GM23338 (cell line): ENCODE measurements at regions not wholly inside any gene's neighbourhood (a gene's known extent, or its start where the extent isn't known, plus 50 kb on each side); places are given as distances from the start of the nearest gene placed in this dataset.

ENCODE experiments used
- ATAC-seq: fragments of 200-7000 bp; cut with Tn5 transposase; 3 replicates; pipeline ENCODE4 v1.9.1; 2020
- DNase-seq: peaks from one replicate; pipeline ENCODE4 v3.0.0-alpha.2; 2015; ENCODE audit warnings: low spot score
- H2AFZ ChIP-seq: fragments of 200-600 bp; sonication (generic); 2 replicates; pipeline ENCODE4 v1.8.0; 2016; ENCODE audit warnings: antibody characterized with exemption, mild to moderate bottlenecking, moderate library complexity
- H3F3A ChIP-seq: fragments of 200-600 bp; sonication (generic); replicated peaks from 2 replicates; pipeline ENCODE4 v1.8.0; 2017; ENCODE audit warnings: antibody characterized with exemption, mixed run types, low read depth
- H3K27ac ChIP-seq: fragments of 200-600 bp; sonication (generic); 2 replicates; pipeline ENCODE4 v1.6.1; 2016; ENCODE audit warnings: low read depth
- H3K27me3 ChIP-seq: fragments of 200-600 bp; sonication (generic); 2 replicates; pipeline ENCODE4 v1.8.0; 2016; ENCODE audit warnings: mild to moderate bottlenecking, mixed run types, moderate library complexity; ENCODE audit not compliant: insufficient read depth
- H3K36me3 ChIP-seq: fragments of 200-600 bp; sonication (generic); 2 replicates; pipeline ENCODE4 v1.8.0; 2016; ENCODE audit warnings: mild to moderate bottlenecking; ENCODE audit not compliant: insufficient read depth
- H3K4me1 ChIP-seq: fragments of 200-600 bp; sonication (generic); 2 replicates; pipeline ENCODE4 v1.8.0; 2016; ENCODE audit warnings: mild to moderate bottlenecking, moderate library complexity; ENCODE audit not compliant: insufficient read depth
- H3K4me2 ChIP-seq: fragments of 200-600 bp; sonication (generic); 2 replicates; pipeline ENCODE4 v1.7.1; 2017; ENCODE audit warnings: mixed run types
- H3K4me3 ChIP-seq: fragments of 200-600 bp; sonication (generic); 2 replicates; pipeline ENCODE4 v1.6.1; 2016; ENCODE audit warnings: mixed run types
- H3K79me2 ChIP-seq: fragments of 200-600 bp; sonication (generic); replicated peaks from 2 replicates; pipeline ENCODE4 v1.8.0; 2017; ENCODE audit warnings: mild to moderate bottlenecking; ENCODE audit not compliant: insufficient read depth
- H3K9me2 ChIP-seq: fragments of 200-600 bp; sonication (generic); 2 replicates; pipeline ENCODE4 v1.8.0; 2017; ENCODE audit not compliant: insufficient read depth
- H4K20me1 ChIP-seq: fragments of 200-600 bp; sonication (generic); replicated peaks from 2 replicates; pipeline ENCODE4 v1.8.0; 2017; ENCODE audit warnings: mild to moderate bottlenecking; ENCODE audit not compliant: insufficient read depth
- H3K27ac Mint-ChIP-seq: 2 replicates; pipeline ENCODE4 v1.8.0; 2020; ENCODE audit warnings: inconsistent platforms, mild to moderate bottlenecking, moderate library complexity, mixed read lengths
- H3K27me3 Mint-ChIP-seq: 3 replicates; pipeline ENCODE4 v1.8.0; 2022; ENCODE audit warnings: low read depth, mild to moderate bottlenecking, moderate library complexity, mixed read lengths, inconsistent platforms; ENCODE audit not compliant: insufficient read depth, poor library complexity
- H3K36me3 Mint-ChIP-seq: 3 replicates; pipeline ENCODE4 v1.8.0; 2021; ENCODE audit warnings: low read depth, mild to moderate bottlenecking, inconsistent platforms, moderate library complexity, mixed read lengths
- H3K4me1 Mint-ChIP-seq: 3 replicates; pipeline ENCODE4 v1.8.0; 2020; ENCODE audit warnings: mild to moderate bottlenecking, inconsistent platforms, mixed read lengths
- H3K4me3 Mint-ChIP-seq: 3 replicates; pipeline ENCODE4 v1.8.0; 2021; ENCODE audit warnings: moderate library complexity, mild to moderate bottlenecking, inconsistent platforms, mixed read lengths
- H3K9me3 Mint-ChIP-seq: 3 replicates; pipeline ENCODE4 v1.8.0; 2020; ENCODE audit warnings: moderate library complexity, mild to moderate bottlenecking, inconsistent platforms, mixed read lengths
- CREB1 ChIP-seq: fragments of 250-450 bp; sonication (Bioruptor Pico); IDR thresholded peaks from 2 replicates; pipeline ENCODE4 v1.5.0; 2020; ENCODE audit warnings: low read depth, mild to moderate bottlenecking, moderate library complexity
- CTCF ChIP-seq, 2 experiments: fragments of 200-600 bp in 1 of 2; sonication (generic) in 1 of 2; conservative IDR thresholded peaks; 2 replicates each; pipeline versions ENCODE4 v1.5.1 to v1.6.1; 2016 to 2017; ENCODE audit warnings: antibody characterized with exemption in 2 of 2, low read depth in 2 of 2, mild to moderate bottlenecking in 2 of 2, moderate library complexity in 1 of 2
- EZH2phosphoT487 ChIP-seq: fragments of 200-600 bp; sonication (generic); IDR thresholded peaks from one replicate; pipeline ENCODE4 v1.8.1; 2018; ENCODE audit warnings: antibody characterized with exemption; ENCODE audit not compliant: unreplicated experiment
- JUNB ChIP-seq: IDR thresholded peaks from one replicate; pipeline ENCODE4 v1.6.1; 2016; ENCODE audit warnings: antibody characterized with exemption; ENCODE audit not compliant: unreplicated experiment
- NANOG ChIP-seq: IDR thresholded peaks from 2 replicates; pipeline ENCODE4 v1.6.1; 2016; ENCODE audit warnings: antibody characterized with exemption, borderline replicate concordance
- REST ChIP-seq: IDR thresholded peaks from one replicate; pipeline ENCODE4 v1.6.1; 2018; ENCODE audit warnings: antibody characterized with exemption; ENCODE audit not compliant: unreplicated experiment
- STAT1 ChIP-seq: IDR thresholded peaks from one replicate; pipeline ENCODE4 v1.6.1; 2016; ENCODE audit warnings: antibody characterized with exemption; ENCODE audit not compliant: unreplicated experiment
- ZNF331 ChIP-seq: fragments of 250-450 bp; sonication (Bioruptor Pico); IDR thresholded peaks from 2 replicates; pipeline ENCODE4 v1.5.0; 2020; ENCODE audit warnings: low read depth, mild to moderate bottlenecking, moderate library complexity
- ZNF462 ChIP-seq: fragments of 250-450 bp; sonication (Bioruptor Pico); IDR thresholded peaks from 2 replicates; pipeline ENCODE4 v1.5.0; 2020; ENCODE audit warnings: mild to moderate bottlenecking, moderate library complexity

- TF ChIP-seq ZNF462 (CRISPR knock-in tag): no peak
- no peak for TF ChIP-seq ZNF331
- no peak for TF ChIP-seq STAT1
- no peak for TF ChIP-seq NANOG
- no peak for TF ChIP-seq REST
These were observed 352.1 kb upstream of the CD180 start (continued) for GRCh38 chr5:67548520-67549295.

GRCh38 chr5:67547682-67548081 lies 351.1 kb upstream of the CD180 start:
- Histone ChIP-seq H3K27me3 (no peaks in the 10 kb centered on the region), H3K27ac (no peak overlapping the region), H2AFZ (no peak overlapping the region), H3K4me1 (no peaks in the 10 kb centered on the region), H3K36me3 (no peaks in the 10 kb centered on the region), H3K79me2 (no peaks in the 10 kb centered on the region), H3K4me2 (no peak overlapping the region), H3F3A (no peaks in the 10 kb centered on the region), H4K20me1 (no peaks in the 10 kb centered on the region), H3K9me2 (no peaks in the 10 kb centered on the region), H3K4me3 (no peak overlapping the region)
- no peak overlapping the region for H3K4me3 Mint-ChIP-seq
- ATAC-seq: no peak
- no peaks in the 10 kb centered on the region for H3K9me3 Mint-ChIP-seq
- no peaks in the 10 kb centered on the region for H3K27me3 Mint-ChIP-seq
- H3K4me1 Mint-ChIP-seq: no peaks in the 10 kb centered on the region
- H3K36me3 Mint-ChIP-seq: no peaks in the 10 kb centered on the region
- no peak overlapping the region for H3K27ac Mint-ChIP-seq
- no peak for DNase-seq
- no peak for TF ChIP-seq JUNB
- TF ChIP-seq STAT1: no peak
- TF ChIP-seq EZH2phosphoT487: no peak
- no peak for TF ChIP-seq CTCF (conservative IDR thresholded peaks at IDR 0.05; ENCODE audit: low read depth in 2 of 2)
- TF ChIP-seq CREB1 (CRISPR knock-in tag): no peak
- TF ChIP-seq REST: no peak
- TF ChIP-seq NANOG: no peak
